ENCODE measurements at regions not wholly inside any gene's neighbourhood (a gene's known extent, or its start where the extent isn't known, plus 50 kb on each side); places are given as distances from the start of the nearest gene placed in this dataset.

DNA sequence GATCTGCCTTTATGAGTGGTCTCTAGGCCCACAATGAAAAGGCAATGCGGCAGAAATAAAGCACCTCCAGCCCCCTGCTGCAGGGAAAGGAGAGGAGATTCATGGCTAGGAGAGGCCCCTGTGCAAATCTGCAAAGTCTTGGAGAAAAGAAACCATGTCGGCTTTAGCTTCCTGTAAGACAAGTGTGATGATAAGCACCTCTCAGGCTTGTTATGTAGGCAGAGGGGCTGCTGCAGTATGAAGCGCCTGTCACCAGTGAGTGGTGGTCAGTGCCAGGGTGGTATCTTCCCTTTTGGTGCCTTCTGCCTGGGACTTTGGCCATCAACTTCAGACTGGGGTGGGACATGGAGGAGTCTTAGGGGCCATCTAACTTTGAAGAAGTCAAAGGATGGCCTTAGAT, 59.2 kb upstream of the ARHGEF3 start:
- H3K14ac ChIP-seq (replicated peaks; ENCODE audit: low read depth, low read length), result 0 out of 2 replicates have a peak overlapping the region, but pooled peaks have one; percentile 28
- no peak overlapping the region for H4K8ac ChIP-seq (ENCODE audit: low read depth in 2 of 2, low read length in 2 of 2)
- H3K18ac ChIP-seq (ENCODE audit: low read depth, low read length), result no peak overlapping the region
- no peak overlapping the region for H3K4me2 ChIP-seq (ENCODE audit: low read depth, low read length)
- TF ChIP-seq RFX5 (IDR thresholded peaks at IDR 0.05; ENCODE audit: low read depth, low read length) (no peak), CEBPB (IDR thresholded peaks at IDR 0.05; ENCODE audit: low read depth, low read length) (no peak), SMC3 (IDR thresholded peaks at IDR 0.05; ENCODE audit: low read depth, low read length) (no peak), MAZ (IDR thresholded peaks at IDR 0.05; ENCODE audit: borderline replicate concordance, low read depth, low read length) (no peak), BHLHE40 (IDR thresholded peaks at IDR 0.05; ENCODE audit: low read depth, low read length) (no peak), POLR2A (IDR thresholded peaks at IDR 0.05; ENCODE audit: low read depth, low read length) (no peak)
- TF ChIP-seq, protein P1, sequence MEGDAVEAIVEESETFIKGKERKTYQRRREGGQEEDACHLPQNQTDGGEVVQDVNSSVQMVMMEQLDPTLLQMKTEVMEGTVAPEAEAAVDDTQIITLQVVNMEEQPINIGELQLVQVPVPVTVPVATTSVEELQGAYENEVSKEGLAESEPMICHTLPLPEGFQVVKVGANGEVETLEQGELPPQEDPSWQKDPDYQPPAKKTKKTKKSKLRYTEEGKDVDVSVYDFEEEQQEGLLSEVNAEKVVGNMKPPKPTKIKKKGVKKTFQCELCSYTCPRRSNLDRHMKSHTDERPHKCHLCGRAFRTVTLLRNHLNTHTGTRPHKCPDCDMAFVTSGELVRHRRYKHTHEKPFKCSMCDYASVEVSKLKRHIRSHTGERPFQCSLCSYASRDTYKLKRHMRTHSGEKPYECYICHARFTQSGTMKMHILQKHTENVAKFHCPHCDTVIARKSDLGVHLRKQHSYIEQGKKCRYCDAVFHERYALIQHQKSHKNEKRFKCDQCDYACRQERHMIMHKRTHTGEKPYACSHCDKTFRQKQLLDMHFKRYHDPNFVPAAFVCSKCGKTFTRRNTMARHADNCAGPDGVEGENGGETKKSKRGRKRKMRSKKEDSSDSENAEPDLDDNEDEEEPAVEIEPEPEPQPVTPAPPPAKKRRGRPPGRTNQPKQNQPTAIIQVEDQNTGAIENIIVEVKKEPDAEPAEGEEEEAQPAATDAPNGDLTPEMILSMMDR (conservative IDR thresholded peaks at IDR 0.05; ENCODE audit: low read depth, low read length), result no peak
- TF ChIP-seq, protein P2, sequence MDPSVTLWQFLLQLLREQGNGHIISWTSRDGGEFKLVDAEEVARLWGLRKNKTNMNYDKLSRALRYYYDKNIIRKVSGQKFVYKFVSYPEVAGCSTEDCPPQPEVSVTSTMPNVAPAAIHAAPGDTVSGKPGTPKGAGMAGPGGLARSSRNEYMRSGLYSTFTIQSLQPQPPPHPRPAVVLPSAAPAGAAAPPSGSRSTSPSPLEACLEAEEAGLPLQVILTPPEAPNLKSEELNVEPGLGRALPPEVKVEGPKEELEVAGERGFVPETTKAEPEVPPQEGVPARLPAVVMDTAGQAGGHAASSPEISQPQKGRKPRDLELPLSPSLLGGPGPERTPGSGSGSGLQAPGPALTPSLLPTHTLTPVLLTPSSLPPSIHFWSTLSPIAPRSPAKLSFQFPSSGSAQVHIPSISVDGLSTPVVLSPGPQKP (IDR thresholded peaks at IDR 0.05; ENCODE audit: borderline replicate concordance, low read depth, low read length), result no peak
- ATAC-seq (ENCODE audit: low read depth) (no peak), DNase-seq (no peak)
- no peak overlapping the region for H2AK5ac ChIP-seq (ENCODE audit: low read depth, low read length)
- WGBS, 2 experiments (ENCODE audit: extremely low coverage in 2 of 2, insufficient read length in 1 of 2), result no CpG with 5 or more reads among the region's 3 CpGs
- no peak overlapping the region for H2BK20ac ChIP-seq (ENCODE audit: low read depth, low read length)
- no peak overlapping the region for H3K27ac ChIP-seq (ENCODE audit: insufficient read depth, low read length)
- peaks cover 4% of the 10 kb centered on the region; the same call in 1 of the 2 replicates for H3K9me1 ChIP-seq (ENCODE audit: insufficient read depth, low read length)
- intact Hi-C loops (cut with micrococcal nuclease), result no loop called here
- H3K23ac ChIP-seq (ENCODE audit: low read depth, low read length), result no peak overlapping the region
- no peaks in the 10 kb centered on the region for H3K79me1 ChIP-seq (ENCODE audit: low read depth in 1 of 2, low read length in 2 of 2)
- no peak overlapping the region for H2AK9ac ChIP-seq (replicated peaks; ENCODE audit: low read depth, low read length, poor library complexity)
- no TSS peak for BruUV-seq (replicated peaks)
- H4K5ac ChIP-seq (ENCODE audit: low read depth, low read length), result no peak overlapping the region
- no peaks in the 10 kb centered on the region for H4K20me1 ChIP-seq (ENCODE audit: insufficient read depth, low read length)
- in situ Hi-C loops (cut with MboI; ENCODE audit: low sequenced_read_pairs), result no loop called here
- no peak overlapping the region for H3K56ac ChIP-seq (ENCODE audit: extremely low read depth, insufficient read depth, low read length)
- no peak overlapping the region for H3K4me3 ChIP-seq (ENCODE audit: insufficient read depth, low read depth, low read length)
- H3K4me1 ChIP-seq (ENCODE audit: control insufficient read depth, insufficient read depth, low read length), result peaks cover 4% of the 10 kb centered on the region
- H3K36me3 ChIP-seq (ENCODE audit: control insufficient read depth, insufficient read depth, low read length), result no peaks in the 10 kb centered on the region
- no peak overlapping the region for H2BK5ac ChIP-seq (ENCODE audit: low read depth, low read length, poor library complexity, severe bottlenecking)
- ChIA-PET CTCF (no interaction called here), POLR2A (ENCODE audit: unreplicated experiment) (no interaction called here)
- no peak overlapping the region for H4K91ac ChIP-seq (ENCODE audit: insufficient read depth, low read depth, low read length)
- H3K27me3 ChIP-seq (ENCODE audit: control insufficient read depth, insufficient read depth, low read length), result peaks cover 3% of the 10 kb centered on the region; the same call in 1 of the 2 replicates
- H2BK15ac ChIP-seq (ENCODE audit: low read depth, low read length), result no peak overlapping the region
- H2BK120ac ChIP-seq (ENCODE audit: low read depth, low read length), result no peak overlapping the region
- dilution Hi-C loops (cut with HindIII; ENCODE audit: low sequenced_read_pairs, unreplicated experiment), result no loop called here
- H3K4ac ChIP-seq (ENCODE audit: low read depth, low read length), result no peak overlapping the region
- no peak overlapping the region for H2AFZ ChIP-seq (replicated peaks; ENCODE audit: low read length, poor library complexity)
- H3K9ac ChIP-seq (ENCODE audit: low read depth, low read length), result no peak overlapping the region
- no peaks in the 10 kb centered on the region for H3K9me3 ChIP-seq (ENCODE audit: control insufficient read depth, insufficient read depth, low read length)
